Endothelial cell of hepatic sinusoid (primary cell): ENCODE measurements at regions not wholly inside any gene's neighbourhood (a gene's known extent, or its start where the extent isn't known, plus 50 kb on each side); places are given as distances from the start of the nearest gene placed in this dataset.

ENCODE experiments used
- in situ Hi-C: cut with HindIII; loops from 2 replicates; pipeline ENCODE4 v1.10.0; 2017; ENCODE audit warnings: low sequenced_read_pairs

DNA sequence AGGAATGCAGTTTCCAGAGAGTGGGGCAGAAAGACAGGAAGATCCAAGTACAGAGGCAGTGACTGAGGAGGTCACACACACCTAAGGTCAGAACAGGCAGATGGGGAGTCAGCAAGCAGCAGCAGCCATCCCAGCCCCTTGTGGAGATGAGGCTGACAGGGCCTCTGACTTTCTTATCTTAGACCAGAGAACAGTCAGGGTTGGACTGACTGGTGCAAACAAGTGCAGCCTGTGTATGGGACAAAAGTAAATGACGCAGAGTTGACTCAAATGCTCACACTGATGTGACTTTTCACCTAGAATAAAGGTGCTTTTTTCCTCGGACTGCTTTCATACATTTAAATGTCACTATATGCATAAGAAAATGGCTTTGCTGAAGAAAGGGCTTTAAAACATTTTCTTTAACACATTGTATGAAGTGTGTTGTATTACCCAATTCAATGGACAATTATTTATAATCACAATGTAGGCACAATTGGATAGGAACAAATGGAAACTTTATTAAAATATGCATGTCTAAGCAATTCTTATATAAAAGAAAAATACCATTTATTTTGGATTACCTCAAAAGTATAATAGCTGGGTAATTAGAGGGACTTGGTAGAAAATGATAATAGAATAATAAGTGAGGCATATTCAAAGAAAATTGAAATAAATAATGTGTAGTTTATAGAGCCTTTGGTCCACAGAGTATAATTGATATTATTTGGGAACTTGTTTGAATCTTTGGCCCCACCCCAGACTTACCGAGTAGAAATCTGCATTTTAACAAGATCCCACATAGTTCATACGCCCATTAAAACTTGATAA, 1321.5 kb upstream of the CELF4 start:
- in situ Hi-C loops = no loop called here

DNA sequence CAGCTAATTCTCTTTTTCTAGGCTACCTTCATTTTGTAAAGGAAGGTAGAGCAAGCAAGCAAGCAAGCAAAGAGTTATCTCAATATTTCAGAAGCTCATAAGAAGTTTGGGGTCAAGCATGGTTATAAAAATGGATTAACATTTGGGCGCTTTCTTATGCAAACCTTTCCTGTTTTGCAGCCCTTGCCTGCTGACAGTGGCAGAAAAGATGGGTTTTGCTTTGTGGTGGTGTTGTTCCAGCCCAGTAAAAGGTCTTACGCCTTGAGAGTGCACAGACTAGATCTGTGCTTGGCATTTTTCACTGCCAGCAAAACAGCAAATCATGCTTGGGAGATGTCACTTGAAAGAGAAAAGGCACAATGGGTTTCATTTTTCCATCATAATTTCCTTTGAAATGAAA, 1320.6 kb upstream of the CELF4 start:
- in situ Hi-C loops = no loop called here

DNA sequence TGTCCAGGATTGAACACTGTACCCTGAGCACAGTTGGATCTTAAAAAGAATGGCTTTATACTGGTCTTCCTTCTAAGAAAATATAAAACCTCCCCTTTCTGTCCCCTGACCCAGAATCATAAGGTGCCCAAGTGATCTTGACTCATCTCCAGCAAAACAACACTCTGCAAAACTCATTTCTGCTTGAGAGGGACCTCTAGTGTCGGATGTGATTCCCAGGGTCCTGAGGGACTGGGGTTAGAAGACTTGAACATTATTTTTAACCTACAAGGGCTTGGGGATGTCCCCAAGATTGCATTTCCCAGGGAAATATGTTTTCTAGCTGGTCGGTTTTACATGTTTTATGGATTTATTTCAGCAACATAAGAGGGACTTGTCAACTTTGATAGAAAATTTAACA, 1318.5 kb upstream of the CELF4 start:
- in situ Hi-C loops = no loop called here

DNA sequence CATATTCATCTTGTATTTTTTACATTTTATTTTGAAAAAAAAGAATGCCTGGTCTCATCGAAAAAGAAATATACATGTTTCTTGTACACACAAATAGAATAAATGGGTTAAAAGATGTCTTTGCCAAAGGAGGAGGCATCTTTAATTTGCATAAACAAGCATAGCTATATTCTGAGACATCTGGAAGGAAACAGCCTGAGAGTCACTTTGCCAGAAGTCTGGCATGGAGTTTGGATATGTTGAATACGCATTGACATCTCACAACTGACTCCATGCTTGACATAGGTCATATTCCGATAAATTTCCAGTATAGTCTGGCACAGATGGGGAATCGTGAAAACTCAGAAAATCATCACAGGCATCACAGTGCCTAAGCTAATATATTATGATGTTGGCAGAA, 1317.5 kb upstream of the CELF4 start:
- in situ Hi-C loops = no loop called here

DNA sequence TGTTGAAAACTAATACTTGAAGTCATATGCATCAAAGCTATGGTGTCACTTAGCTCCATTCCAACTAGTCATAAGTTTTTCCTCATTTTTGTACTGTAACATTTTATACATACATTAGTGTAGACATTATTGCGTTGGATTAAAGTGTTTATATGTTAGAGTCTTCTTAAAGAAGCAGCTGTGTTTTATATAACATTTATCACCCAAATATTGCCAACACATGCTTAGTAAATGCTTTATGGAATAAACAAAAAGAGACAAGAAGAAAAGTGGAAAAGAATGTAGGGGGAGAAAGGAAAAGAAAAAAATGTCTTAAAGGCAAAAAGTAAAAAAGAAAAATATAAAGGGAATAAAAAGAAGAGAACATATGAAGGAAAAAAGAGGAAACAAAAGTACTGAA, 1314.3 kb upstream of the CELF4 start:
- in situ Hi-C loops = no loop called here

DNA sequence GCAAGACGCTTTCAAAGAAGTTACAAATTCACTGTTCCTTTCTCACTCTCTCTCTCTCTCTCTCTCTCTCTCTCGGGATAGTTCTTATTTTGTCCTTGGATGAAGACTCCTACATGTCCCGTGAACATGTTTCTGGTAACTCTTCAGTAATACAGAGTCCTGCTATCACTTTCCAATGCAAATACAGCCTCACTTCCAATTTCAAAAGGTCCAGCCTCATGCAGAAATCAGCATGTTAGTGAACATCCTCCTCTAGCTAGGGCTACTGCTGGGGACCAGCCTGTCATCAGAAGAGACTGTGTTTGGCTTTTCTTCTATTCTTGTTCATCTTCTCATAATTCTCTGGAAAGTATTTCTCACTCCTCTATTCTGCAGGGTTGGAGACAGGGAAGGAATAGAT, 1306.7 kb upstream of the CELF4 start:
- in situ Hi-C loops = no loop called here

DNA sequence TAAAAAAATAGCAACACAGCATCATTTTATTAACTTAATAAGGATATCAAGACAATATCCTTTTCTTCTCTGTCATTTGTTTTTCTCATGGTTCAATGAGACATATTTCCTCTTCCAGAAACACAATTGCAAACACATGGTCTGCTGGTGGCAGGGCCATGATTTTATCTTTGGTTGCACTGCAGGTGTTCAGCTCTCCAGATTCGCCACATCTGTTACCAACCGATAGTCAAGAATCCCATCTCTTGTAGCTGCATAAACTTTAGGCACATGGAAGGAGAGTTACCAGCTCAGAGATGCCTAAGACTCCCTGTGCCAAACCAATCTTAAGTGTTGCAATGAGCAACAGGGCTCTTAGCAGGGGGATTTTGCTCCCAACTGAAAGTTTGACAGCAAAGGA, 1303.2 kb upstream of the CELF4 start:
- in situ Hi-C loops = no loop called here

DNA sequence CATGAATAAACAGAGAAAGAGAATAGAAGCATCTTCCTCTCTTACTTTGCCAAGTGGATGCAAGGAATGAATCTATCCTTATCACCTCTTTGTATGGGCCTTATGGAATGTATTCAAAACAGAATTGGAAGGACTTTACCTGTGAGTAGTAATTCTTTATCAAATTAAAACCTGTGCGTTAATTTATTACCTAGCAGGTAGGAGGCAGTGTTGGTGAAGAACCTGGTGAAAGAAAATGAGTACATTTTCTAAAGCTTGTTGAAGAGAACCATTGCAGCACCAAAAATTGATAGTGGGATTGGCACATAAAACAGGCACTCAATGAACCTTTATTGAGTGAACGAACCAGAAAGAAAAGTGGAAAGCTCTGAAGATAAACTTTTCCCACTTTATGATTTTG, 1302.1 kb upstream of the CELF4 start:
- in situ Hi-C loops = no loop called here

DNA sequence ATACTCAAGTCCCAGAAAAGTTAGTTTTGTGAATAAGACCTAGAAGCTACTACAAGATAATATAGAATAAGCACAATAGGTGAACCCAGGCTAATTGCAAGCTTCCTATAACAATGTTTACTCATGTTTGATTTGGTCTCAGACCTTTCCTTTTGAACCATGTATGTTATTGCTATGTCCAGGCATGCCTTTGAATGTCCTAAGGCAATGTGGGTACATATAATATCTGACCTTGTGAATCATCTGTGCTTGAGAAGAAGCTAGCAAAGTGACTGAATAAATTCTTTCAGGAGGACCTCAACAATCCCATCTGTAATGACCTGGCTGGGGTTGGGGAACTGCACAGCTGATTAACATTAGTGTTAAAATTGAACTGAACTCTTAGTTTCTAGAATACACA, 1285.9 kb upstream of the CELF4 start:
- in situ Hi-C loops = no loop called here

DNA sequence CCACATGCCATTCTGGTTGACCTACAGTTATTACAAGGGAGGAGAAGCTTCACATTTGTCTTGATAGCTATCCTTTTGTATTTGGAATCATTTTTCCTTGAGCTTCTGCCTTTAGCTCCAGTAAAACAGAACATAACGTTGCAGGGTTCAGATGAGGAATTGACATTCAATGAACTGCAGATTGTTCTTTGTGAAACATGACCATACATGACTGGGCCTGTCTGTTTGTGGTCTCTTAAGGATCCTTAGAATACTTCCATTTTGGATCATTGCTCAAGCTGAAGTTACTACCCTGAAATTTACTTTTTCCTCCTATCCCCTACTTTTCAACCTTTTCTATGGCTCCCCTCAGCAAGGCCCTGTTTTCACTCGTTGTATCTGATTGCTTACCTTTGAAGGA, 1281.7 kb upstream of the CELF4 start:
- in situ Hi-C loops = no loop called here

DNA sequence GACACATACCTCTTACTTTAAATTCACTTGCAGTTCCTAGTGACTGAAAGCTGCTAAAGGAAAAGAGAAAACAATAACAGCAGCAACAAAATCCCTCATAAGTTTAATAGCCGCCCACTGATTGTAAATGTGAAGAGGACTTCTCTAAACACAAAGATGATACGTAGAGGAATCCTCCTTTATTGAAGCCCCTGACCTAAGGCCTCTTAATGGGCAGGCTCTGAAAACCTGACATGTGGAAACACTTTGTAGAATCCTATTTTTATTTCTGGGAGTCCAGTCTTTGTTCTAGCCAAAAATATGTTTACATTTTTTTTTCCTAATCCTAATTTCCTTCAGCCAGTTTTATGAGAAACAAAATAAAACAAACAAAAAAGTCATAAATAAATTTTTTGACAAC, 1277.7 kb upstream of the CELF4 start:
- in situ Hi-C loops = no loop called here

DNA sequence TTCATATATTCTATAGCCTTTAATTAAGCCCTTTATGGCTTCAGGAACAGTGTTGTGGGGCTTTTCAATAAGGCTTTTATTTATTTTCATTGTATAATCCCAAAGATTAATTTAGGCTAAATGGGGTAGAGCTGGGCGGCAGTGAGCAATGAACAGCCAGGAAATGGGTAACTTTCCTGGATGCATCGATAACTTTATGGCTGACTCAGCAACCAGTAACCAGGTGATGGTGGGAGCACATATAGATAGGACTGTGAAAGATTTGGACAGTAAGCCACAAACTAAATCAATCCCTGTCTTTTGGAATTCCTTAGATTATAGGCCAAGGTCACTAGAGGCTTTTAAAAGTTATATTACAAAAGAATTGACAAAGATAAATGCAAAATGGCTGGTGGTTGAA, 1260.6 kb upstream of the CELF4 start:
- in situ Hi-C loops = no loop called here

DNA sequence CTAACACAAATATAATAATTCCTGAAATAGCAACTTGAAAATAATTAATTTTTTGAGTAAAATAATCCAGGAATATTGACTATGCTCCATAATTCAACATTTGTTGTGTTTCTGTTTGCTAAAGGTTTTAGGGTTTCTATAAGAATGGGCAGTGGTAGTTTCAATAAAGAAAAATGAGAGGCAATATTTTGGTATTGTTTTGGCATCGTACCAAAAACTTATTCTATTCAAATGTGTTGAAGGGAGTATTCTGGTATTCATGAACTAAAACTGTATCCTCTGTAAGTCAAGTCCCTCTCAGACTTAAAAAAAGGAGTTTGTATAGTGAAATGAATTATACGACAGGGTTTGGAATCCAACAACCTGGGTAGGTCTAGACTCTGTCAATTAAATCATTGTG, 1245.6 kb upstream of the CELF4 start:
- in situ Hi-C loops = no loop called here

DNA sequence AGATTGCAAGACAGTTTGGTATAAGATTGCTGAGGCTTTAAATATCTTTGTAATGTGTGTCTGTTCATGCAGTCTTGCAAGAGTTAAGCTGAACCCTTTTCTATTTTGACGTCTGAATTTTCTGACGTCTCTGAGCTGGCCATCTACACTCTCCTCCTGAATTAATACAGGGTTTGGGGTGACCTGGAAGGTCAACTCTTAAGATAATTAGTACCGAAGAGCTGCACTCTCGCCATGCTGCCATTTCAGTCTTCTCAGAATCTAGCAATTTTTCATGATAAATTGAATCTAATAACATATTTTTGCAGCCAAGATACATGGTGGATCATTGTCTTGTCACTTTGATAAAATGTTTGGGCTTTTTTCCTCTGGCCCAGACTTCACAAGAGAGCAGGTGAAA, 1245.2 kb upstream of the CELF4 start:
- in situ Hi-C loops = no loop called here

DNA sequence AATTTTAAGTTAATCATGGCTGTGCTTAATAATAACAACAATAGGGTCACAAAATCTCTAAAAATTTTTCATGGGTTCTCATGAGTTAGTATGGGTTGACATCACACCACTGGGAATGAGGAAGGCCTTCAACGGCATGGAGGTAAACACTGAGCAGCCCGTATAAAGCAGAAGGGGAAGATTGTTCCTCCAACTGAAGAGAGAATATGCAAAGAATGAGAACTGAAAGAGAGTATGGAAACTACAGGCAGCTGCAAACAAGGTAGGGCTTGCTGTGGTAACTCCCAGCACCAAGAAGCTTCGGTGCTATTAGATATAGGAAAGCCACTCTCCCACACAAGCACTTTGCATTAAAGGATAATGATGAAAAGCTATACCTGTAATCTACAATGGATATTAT, 1242.3 kb upstream of the CELF4 start:
- in situ Hi-C loops = no loop called here

DNA sequence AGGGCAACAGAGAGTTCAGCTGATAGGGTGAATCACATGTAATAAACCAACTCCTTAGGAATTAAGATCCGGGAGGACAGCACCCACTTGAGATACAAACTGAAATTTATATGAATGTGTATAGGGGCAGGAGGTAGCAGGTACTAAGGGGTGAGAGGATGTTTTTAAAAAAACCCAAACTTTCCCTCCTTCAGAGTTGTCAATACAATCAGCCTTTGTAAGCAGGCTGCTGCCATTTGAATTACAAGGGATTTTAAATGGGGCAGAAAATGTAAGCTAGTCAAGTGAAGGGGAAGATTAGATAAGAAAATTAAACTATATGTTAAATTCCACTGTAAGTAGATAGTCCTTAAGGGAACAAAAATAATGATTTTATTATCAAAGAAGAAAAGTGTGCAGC, 1239.7 kb upstream of the CELF4 start:
- in situ Hi-C loops = no loop called here

DNA sequence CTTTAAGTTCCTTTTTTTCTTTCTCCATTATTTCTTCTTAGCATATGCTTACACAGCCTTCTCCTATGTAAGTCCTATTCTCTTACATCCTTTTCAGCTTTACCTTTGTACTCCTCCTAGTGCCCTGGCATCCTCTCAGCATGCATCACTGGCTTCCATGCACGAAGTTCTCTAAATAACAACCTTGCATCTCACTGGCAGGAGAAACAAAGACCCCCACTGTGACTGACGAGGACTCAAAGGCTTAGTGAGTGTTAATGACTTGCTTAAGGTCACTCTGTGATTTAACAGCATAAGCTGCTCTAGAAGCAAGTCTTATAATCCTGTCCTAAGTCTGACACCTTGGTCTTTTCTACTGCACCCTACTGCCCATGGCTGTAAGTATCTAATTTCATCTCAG, 1236.0 kb upstream of the CELF4 start:
- in situ Hi-C loops = no loop called here

DNA sequence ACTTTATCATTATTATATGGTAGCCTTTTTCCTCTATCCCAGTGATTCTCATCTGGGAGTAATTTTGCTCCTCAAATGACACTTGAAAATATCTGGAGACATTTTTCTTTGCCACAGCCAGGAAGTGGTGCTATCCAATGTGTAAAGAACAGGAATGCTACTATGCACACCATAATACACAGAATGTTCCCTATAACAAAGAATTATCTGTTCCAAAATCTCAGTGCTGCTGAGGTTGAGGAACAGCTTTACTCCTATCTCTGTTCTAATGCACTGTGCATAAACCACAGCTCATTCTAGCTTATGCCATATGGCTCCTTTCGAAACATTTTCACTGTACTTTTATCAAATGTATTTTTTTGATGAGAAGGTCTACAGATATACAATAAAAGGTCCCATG, 1231.2 kb upstream of the CELF4 start:
- in situ Hi-C loops = no loop called here

DNA sequence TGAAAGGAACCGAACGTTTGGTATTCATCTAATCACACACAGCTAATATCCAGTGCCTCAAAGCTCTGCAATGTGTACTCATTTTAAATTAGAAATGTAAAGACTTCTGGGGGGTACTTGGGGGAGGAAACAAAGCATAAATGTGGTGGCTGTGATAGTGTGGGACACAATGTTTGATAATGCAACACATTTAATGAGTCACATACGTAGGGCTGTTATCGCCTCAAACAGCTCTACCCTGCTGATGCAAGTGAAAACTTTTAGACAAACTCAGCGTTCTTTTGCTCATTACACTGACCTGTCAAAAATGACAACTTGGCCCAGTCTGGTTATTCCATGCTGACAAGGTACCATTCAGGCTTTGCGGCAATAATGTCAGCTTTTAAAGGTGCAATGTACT, 1227.1 kb upstream of the CELF4 start:
- in situ Hi-C loops = no loop called here

DNA sequence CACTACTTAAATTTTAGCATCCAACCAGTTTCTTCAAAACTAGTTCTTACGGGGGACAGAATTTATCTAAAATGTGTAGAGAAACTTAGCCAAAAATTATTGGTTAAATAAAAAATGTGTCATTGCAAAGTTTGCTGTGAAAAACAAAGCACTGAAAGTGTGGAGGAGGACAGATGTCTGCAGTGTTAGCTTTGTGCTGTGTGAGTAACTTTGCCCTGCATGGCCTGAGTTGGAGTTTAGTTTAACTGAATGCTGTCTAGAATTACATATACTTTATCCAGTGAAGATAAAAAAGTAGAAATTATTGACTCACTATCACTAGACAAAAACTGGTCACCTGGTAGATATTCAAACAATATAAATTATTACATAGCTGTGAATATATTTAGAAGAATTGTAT, 1225.2 kb upstream of the CELF4 start:
- in situ Hi-C loops = no loop called here

DNA sequence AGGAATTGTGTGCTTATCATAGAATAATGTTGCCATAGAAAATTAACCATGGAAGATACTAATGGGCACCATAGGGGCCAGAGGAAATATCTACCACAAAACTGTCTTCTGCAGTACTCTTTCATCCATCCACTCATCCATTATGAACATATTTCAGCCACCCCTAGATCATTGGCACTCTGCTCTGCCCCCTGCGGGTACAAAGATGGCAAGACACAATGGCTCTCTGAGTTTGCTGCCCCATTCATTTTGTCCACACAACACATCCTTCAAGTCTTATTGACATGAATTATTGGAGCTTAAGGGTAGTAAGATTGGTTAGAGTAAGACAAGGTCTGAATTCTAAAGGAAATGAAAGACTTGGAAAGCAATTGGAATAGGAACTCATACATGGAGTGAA, 1224.7 kb upstream of the CELF4 start:
- in situ Hi-C loops = no loop called here

DNA sequence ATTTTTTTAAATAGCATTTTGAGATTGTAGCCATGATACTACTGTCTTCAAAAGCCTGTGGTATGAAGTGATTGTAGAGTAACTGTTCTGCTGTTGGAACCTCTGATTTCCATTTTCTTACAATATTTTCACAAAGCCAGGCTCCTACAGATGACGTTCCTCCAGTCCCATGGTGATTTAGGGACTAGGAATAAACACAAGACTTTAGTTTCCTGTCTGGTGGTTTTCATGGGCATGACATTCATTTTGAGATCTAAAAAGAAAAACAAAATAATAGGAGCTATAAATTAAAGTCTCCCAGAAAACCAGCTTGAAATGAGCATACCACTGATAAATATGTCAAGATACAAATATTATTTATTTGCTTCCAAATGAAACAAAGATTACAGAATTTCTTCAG, 1223.5 kb upstream of the CELF4 start:
- in situ Hi-C loops = no loop called here

DNA sequence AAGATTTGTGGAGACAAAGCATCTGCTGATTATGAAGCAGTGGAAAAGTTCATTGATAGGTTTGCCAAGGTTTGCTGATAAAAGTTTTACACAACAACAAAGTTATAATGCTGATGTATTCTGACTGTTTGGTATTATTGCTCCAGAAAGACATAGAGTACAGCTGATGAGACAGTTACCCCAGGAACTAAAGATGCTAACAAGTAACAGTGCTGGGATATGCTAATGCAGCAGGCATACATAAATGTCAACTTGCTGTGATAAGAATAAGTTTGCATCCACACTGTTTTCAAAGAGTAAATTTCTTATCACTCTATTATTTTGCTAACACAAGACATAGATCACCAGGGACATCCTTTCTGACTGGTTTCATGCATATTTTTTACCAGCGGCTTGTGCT, 1221.3 kb upstream of the CELF4 start:
- in situ Hi-C loops = no loop called here
